Ishikawa (cell line): ENCODE measurements at regions not wholly inside any gene's neighbourhood (a gene's known extent, or its start where the extent isn't known, plus 50 kb on each side); places are given as distances from the start of the nearest gene placed in this dataset.

Source experiments
- CEBPB ChIP-seq: IDR thresholded peaks from 2 replicates; pipeline ENCODE4 v1.6.1; 2012
- CREB1 ChIP-seq: IDR thresholded peaks from 2 replicates; pipeline ENCODE4 v1.6.1; 2012; ENCODE audit warnings: low read depth
- EP300 ChIP-seq: IDR thresholded peaks from 2 replicates; pipeline ENCODE4 v1.6.1; 2012; ENCODE audit warnings: borderline replicate concordance
- FOXM1 ChIP-seq: IDR thresholded peaks from 2 replicates; pipeline ENCODE4 v1.6.1; 2012; ENCODE audit warnings: low read depth, borderline replicate concordance
- NFIC ChIP-seq: IDR thresholded peaks from 2 replicates; pipeline ENCODE4 v1.6.1; 2012
- RAD21 ChIP-seq: IDR thresholded peaks from 2 replicates; pipeline ENCODE4 v1.6.1; 2012; ENCODE audit warnings: low read depth
- TAF1 ChIP-seq: IDR thresholded peaks from 2 replicates; pipeline ENCODE4 v1.6.1; 2012; ENCODE audit warnings: low read depth, mild to moderate bottlenecking
- TCF12 ChIP-seq: IDR thresholded peaks from 2 replicates; pipeline ENCODE4 v1.6.1; 2012; ENCODE audit warnings: low read depth
- TEAD4 ChIP-seq: IDR thresholded peaks from 2 replicates; pipeline ENCODE4 v1.6.1; 2012
- YY1 ChIP-seq: IDR thresholded peaks from 2 replicates; pipeline ENCODE4 v1.6.1; 2012; ENCODE audit warnings: low read depth
- ZBTB7A ChIP-seq: IDR thresholded peaks from 2 replicates; pipeline ENCODE4 v1.6.1; 2012; ENCODE audit warnings: low read depth
- TF ChIP-seq, protein P1 (sequence below): IDR thresholded peaks from 2 replicates; pipeline ENCODE4 v1.6.1; 2012; ENCODE audit warnings: low read depth, mild to moderate bottlenecking
- TF ChIP-seq, protein P2 (sequence below): IDR thresholded peaks from 2 replicates; pipeline ENCODE4 v1.6.1; 2012
- TF ChIP-seq, protein P3 (sequence below): IDR thresholded peaks from 2 replicates; pipeline ENCODE4 v1.6.1; 2012

DNA sequence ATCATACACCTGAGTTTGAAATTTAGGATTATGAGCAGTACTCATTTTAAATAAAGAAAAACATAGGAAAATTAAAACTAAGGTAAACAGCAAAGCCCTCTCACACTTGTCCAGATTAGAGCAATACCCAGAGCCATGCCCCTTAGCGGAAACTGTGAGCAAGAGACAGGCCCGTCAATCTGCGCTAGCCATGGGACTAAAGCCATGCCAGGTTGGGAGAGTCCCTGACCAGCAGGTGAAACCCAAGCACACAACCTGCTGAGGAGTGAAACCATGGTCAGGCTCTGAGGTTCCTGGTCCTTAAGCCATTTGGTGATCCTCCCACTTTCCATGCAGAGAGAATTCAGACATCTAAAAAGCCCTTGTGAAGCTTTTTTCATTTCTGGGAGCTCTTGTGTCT is 494.3 kb downstream of the STK39 start:
- TF ChIP-seq RAD21: no peak
- no peak for TF ChIP-seq YY1
- TF ChIP-seq EP300: no peak
- no peak for TF ChIP-seq TEAD4
- TF ChIP-seq, protein P1, sequence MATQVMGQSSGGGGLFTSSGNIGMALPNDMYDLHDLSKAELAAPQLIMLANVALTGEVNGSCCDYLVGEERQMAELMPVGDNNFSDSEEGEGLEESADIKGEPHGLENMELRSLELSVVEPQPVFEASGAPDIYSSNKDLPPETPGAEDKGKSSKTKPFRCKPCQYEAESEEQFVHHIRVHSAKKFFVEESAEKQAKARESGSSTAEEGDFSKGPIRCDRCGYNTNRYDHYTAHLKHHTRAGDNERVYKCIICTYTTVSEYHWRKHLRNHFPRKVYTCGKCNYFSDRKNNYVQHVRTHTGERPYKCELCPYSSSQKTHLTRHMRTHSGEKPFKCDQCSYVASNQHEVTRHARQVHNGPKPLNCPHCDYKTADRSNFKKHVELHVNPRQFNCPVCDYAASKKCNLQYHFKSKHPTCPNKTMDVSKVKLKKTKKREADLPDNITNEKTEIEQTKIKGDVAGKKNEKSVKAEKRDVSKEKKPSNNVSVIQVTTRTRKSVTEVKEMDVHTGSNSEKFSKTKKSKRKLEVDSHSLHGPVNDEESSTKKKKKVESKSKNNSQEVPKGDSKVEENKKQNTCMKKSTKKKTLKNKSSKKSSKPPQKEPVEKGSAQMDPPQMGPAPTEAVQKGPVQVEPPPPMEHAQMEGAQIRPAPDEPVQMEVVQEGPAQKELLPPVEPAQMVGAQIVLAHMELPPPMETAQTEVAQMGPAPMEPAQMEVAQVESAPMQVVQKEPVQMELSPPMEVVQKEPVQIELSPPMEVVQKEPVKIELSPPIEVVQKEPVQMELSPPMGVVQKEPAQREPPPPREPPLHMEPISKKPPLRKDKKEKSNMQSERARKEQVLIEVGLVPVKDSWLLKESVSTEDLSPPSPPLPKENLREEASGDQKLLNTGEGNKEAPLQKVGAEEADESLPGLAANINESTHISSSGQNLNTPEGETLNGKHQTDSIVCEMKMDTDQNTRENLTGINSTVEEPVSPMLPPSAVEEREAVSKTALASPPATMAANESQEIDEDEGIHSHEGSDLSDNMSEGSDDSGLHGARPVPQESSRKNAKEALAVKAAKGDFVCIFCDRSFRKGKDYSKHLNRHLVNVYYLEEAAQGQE: no peak
- TF ChIP-seq CEBPB: no peak
- TF ChIP-seq, protein P2, sequence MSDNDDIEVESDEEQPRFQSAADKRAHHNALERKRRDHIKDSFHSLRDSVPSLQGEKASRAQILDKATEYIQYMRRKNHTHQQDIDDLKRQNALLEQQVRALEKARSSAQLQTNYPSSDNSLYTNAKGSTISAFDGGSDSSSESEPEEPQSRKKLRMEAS: no peak
- TF ChIP-seq FOXM1: no peak
- no peak for TF ChIP-seq TAF1
- TF ChIP-seq, protein P3, sequence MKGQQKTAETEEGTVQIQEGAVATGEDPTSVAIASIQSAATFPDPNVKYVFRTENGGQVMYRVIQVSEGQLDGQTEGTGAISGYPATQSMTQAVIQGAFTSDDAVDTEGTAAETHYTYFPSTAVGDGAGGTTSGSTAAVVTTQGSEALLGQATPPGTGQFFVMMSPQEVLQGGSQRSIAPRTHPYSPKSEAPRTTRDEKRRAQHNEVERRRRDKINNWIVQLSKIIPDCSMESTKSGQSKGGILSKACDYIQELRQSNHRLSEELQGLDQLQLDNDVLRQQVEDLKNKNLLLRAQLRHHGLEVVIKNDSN: no peak
- TF ChIP-seq TCF12: no peak
- no peak for TF ChIP-seq NFIC
- no peak for TF ChIP-seq ZBTB7A
- no peak for TF ChIP-seq CREB1
